C4-2B (cell line): ENCODE measurements at regions not wholly inside any gene's neighbourhood (a gene's known extent, or its start where the extent isn't known, plus 50 kb on each side); places are given as distances from the start of the nearest gene placed in this dataset.

ENCODE experiments used
- ZFX ChIP-seq: fragments of 450-650 bp; IDR thresholded peaks from 2 replicates; pipeline ENCODE4 v1.6.1; 2017
- TF ChIP-seq, protein P1 (sequence below): fragments of 450-650 bp; conservative IDR thresholded peaks from 2 replicates; pipeline ENCODE4 v1.5.1; 2017; ENCODE audit warnings: mild to moderate bottlenecking

DNA sequence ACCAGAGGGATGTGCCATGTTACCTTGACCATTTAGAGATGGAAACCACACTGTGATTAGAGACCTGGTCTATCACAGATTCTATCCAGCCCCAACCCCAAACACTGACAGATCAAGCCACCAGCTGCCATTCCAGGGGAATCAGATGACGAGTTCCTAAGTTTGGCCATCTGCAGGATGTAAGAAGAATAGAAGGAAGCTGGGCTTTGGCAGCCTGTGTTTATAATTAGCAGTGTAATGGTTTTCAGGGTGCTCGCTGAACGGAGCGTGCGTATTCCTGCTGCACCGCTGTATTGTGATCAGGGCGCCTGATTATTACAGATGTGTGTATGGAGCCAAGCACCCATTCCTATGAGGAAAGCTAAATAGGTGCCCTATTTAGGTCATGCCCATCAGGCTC lies 138.1 kb downstream of the LRRC30 start:
- TF ChIP-seq, protein P1, sequence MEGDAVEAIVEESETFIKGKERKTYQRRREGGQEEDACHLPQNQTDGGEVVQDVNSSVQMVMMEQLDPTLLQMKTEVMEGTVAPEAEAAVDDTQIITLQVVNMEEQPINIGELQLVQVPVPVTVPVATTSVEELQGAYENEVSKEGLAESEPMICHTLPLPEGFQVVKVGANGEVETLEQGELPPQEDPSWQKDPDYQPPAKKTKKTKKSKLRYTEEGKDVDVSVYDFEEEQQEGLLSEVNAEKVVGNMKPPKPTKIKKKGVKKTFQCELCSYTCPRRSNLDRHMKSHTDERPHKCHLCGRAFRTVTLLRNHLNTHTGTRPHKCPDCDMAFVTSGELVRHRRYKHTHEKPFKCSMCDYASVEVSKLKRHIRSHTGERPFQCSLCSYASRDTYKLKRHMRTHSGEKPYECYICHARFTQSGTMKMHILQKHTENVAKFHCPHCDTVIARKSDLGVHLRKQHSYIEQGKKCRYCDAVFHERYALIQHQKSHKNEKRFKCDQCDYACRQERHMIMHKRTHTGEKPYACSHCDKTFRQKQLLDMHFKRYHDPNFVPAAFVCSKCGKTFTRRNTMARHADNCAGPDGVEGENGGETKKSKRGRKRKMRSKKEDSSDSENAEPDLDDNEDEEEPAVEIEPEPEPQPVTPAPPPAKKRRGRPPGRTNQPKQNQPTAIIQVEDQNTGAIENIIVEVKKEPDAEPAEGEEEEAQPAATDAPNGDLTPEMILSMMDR: no peak
- TF ChIP-seq ZFX: no peak
